HG03575 (cell line): ENCODE measurements at regions not wholly inside any gene's neighbourhood (a gene's known extent, or its start where the extent isn't known, plus 50 kb on each side); places are given as distances from the start of the nearest gene placed in this dataset.

ENCODE experiments used
- ATAC-seq: cut with Tn5 transposase; IDR thresholded peaks from one replicate; pipeline ENCODE4 v1.9.1; 2021; ENCODE audit not compliant: unreplicated experiment, insufficient number of reproducible peaks, low FRiP score; ENCODE audit errors: extremely low read depth

DNA sequence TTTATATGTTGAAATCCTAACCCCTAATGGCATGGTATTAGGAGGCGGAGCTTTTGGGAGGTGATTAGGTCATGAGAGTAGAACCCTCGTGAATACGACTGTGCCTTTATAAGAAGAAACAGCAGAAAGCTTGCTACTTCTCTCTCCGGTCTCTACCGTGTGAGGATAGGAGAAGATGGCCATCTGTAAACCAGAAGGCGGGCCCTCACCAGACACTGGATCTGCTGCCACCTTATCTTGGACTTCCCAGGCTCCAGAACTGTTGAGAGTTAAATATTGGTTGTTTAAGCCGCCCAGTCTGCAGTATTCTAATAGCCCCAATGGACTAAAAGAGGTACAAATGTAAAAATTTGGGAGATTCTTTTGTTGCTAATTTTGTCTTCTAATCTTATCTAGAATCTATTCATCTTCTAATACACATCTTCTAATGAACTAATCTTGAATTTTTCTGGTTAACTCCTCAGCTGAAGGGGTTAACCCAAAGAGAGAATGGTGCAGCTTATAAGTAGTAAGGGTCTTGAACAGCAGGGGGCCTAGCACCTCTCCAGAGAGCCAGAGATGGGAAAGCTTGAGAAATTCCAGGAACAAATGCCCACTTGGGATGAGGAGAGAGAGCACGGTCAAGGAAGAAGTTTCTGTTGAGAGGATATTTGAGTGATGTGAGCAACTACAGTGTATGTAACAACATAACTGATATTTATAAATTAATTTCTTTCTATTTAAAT, 264.0 kb upstream of the GRIP1 start:
- ATAC-seq = no peak

DNA sequence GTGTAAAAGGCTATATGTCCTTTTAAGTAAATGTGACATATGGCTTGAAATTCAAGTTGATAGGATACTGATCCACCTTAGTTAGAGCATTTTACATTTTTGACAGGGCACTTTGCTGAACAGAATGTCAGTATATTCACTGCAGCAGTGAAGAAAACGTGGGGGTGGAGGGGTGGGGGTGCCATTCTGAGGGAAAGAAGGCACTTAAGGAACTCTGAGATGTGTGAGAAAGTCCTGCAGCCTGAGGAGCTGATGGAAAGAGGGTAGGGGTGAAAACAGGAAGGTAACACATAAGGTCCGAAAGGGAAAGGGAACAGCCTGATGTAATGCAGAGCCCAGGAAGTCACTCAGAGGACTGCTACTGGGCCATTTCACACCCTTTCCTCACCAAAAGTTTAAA, 265.5 kb upstream of the GRIP1 start:
- no peak for ATAC-seq

DNA sequence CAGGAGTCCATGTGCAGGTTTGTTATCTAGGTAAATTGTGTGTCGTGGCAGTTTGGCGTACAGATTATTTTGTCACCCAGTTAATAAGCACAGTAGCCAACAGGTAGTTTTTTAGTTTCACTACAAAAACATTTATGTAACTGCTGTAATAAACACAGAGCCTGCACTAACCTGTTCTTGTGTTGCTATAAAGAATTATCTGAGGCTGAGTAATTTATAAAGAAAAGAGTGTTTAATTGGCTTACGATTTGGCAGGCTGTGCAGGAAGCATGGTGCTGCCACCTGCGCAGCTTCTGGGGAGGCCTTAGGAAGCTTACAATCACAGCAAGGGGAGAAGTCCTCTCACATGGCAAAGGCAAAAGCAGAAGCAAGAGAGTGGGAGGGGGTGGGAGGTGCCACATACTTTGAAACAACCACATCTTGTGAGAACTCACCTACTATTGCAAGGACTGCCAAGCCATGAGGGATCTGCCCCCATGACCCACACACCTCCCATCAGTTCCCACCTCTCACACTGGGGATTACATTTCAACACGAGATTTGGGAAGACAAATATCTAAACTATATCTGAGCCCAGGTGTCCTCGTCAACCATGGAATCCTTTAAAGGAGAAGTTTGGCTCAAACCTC, 266.4 kb upstream of the GRIP1 start:
- ATAC-seq = no peak

DNA sequence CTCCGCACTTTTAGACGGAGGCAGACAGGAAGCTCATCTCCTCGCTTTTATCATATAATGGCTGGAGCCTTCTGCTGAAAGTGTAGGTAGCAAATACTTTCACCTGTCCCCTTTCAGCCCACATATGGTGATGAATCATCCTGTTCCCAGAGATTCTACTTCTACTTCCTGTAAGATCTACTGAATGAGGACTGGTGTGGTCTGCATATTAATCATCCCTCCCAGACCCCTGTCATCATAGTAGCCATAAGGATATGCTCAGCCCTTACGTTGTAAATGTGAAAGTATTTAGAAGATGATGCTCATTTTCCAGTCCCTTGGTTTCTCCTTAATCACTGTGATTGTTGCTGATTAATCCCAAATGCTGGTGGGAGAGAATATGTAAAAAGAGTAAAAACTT, 268.2 kb upstream of the GRIP1 start:
- ATAC-seq = no peak

DNA sequence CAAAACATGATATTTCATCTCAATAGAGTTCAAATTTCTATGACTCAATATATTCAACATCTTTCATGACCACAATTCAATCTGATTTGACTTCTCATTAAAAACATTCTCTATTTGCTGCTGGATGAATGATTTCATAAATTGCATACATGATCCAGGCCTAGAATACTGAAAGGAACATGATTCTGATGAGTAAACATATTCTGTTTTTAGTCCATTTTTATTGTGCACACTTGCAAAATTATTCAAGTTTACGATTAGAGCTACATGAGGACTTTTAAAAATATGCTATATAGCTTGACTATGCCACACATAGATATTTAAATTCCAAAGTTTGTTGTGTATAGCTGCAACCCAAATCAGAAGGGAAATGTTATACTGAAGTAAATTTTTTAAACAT, 273.8 kb upstream of the GRIP1 start:
- ATAC-seq = no peak

DNA sequence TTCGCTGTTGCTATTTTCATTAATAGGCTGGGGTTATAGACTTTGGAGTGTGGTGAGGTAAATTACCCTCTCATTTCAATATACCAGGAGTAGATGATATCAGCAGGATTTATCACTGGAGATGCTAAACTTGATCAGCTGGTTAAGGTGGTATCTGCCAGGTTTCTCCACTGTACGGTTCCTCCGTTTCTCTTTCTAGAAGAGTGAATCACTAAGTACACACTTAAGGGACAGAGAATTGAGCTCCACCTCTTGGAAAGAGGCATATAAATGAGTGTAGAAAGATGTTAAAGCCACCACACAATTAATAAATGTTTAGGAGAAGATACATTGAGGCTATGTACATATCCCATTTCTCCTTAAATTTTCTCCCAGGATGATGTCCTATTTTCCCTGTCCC, 277.4 kb upstream of the GRIP1 start:
- no peak for ATAC-seq

DNA sequence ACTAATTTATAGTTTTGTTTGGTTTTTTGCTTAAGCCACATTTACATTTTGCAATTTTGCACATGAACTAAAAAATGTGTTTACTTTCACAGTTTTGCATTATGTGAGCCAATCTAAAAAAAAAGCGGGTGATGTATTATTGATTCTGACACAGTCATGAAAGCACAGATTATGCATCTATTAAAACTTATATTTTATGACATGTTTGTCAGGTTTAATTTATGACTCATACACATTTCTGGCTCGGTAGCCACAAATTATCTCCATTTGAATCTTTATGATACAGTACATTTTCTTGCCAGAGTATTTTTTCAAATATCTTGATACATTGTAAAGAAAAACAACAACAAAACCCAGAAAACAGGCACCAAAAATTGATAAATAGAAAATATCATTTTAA, 280.4 kb upstream of the GRIP1 start:
- no peak for ATAC-seq

DNA sequence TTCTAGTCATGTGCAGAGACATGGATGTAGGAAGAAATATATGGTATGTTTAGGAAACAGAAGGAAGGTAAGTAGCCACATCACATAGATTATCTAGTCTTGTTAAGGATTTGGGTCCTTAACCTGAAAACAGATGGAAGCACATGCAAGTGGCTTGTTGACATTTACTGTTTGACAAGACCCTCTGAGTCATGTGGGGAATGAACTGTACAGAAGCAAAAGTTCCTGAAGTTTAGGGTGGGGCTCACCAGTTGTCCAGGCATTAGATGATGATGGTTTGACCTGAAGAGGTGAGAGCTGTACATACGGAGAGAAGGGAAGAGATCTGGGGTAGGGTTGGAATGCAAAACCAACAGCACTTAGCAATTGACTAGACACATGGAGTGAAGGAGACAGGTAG, 281.1 kb upstream of the GRIP1 start:
- ATAC-seq = no peak

DNA sequence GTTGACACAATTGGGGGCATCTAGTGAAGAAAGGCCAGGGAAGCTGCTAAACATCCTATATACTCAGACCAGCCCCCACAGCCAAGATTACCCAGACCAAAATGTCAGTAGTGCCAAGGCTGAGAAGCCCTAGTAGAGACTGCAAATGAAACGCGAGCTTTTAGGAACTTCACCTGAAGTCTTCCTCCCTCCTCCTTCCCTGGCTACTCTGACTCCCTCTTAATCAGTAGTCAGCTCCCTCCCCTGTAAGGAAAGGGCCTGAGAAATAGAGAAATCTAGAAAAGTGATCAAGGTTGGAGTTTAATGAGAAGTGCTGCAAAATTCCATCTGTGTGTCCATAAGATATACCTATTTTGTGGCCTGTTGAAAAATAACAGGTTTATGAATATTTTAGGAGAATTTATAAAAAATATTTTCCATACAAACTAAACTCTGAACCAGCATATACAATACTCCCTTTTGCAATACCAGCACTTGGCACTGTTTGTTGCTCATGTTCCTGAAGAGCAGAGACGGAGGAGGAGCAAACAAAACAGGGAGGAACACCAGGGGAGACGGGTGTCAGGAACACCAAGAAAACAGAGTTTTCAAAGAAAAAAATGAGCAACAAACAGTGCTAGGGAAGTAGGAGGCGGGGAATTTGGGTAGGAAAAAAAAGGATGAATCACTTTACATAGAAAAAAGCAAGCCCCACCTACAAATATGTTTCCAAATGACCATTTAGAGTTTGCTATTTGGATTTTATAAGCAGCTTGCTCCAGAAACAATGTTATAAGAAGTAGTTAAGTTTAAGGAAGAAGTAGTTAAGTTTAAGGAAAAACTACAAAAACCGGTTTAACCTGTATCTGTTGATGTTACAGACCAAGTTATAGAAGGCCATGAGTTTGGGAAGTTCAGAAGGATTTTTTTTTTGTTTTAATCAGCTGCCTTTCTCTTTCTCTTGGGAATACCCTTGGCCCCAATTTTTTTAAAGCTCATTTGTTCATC, 282.1 kb upstream of the GRIP1 start:
- no peak for ATAC-seq

DNA sequence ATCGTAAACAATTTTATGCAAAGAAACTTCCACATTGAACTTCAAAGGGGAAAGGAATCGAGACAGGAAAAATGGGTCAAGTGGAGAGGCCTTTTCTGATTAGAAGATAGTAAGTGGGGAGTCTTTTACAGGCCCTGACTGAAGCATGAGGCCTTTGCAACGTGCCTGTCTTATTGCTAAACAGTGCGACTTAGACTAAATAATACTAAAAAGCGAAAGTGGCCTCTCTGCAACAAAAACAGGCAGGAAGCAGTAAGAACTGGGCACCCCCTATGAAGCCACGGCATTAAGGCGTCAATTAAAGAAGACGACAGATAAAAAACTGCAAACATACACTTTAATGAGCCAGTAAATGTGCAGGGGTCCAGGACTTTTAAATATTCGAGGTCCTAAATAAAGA, 283.4 kb upstream of the GRIP1 start:
- no peak for ATAC-seq

DNA sequence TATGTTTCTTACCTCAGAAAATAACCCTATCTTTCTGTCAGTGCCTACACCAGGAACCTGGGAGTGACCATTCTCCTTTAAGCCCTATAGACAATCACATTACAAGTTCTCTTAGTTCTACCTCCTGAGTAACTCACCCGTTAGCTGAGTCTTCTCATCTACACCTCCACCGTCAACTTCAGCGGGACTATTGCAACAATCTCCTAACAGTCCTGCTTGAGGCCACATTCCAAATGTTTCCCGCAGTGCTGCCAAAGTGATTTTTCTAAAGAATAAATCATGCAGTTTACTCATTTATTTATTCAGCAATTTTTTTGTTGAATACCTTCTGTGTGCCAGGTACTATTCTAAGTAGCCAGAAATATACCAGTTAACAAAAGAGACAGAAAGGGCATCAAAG, 285.0 kb upstream of the GRIP1 start:
- ATAC-seq = no peak

DNA sequence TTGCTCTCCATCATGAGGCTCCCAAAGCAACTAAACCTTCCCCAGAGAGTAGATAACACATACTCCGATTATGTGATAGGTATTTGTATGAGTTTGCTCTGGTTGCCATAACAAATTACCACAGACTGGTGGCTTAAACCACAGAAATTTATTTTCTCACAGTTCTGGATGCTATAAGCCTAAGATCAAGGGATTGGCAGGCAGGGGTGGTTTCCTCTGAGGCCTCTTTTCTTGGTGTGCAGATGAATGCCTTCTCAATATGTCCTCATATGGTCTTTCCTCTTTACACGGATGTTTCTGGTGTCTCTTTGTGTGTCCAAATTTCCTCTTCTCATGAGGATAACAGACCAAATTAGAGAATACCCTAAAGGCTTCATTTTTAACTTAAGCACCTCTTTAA, 285.8 kb upstream of the GRIP1 start:
- ATAC-seq = no peak

DNA sequence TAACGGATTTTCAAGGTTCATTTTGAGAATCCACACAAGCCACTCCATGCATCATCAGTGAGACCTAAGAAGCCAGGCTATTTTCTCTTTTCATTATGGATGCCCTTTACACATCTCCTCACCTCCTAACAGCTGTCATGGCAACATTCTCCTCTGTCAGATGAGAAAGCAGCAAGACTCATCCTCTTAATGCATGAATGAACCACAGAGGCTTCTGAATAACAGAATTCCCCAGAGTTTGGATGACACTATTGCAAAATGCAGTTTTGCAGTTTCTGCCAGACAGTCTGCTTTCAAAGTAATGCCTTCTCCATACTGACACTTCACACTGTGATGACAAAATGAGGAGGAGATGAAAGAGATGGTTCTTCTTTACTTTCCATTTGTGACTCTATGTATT, 286.7 kb upstream of the GRIP1 start:
- ATAC-seq = no peak

DNA sequence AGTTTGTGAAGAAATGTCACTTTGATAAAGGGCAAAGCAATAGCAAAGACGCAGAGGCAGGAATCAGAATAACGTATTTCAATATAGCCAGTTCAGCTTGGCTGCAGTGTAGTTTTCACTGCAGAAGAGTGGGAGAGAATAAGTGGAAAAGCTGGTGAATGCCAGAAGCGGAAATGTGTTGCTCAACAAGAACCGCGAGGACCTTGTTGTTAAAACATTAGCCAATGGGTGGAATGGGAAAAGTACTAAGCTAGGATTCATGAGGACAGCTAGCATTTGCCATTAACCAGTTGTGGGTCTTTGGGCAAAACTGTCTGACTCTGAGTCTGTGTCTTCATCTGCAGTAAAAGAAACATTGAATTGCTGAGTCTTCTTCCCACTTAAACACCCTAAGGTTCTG, 292.9 kb upstream of the GRIP1 start:
- ATAC-seq = no peak

DNA sequence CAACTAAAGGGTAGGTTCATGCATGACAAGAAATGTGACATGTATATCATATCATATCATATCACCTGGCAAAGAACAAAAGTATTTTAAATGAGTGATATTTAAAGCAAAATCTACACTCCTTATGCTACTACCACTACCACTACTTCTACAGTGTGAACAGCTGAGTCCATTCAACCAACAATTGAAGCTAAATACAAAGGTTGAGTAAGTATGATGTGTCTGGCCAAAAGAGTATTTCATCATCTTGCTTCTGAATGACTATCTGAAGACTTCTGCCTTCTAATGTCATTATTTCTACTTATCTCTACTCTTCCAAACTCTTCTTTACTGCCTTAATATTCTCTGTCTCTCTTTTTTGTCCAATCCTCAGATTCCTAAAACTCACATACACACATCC, 292.6 kb upstream of the CAND1 start:
- ATAC-seq = no peak

DNA sequence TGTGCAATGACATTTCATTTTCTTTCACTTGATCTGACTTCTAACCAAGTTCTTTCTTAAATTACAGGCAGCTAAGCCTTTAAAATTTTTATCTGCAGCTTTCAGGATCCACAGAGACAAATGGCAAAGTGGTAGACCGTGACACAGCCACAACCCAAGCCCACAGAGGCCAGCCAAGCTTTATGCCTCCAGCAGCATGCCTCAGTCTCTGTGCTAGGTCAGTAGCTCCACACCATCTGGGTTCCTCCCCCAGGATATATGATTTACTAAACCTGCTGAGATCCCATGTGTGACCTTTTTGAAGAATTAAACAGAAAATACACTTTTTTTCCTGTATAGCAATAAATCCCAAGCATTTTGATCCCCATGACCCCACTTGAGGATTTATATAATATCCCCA, 290.4 kb upstream of the CAND1 start:
- ATAC-seq = no peak

DNA sequence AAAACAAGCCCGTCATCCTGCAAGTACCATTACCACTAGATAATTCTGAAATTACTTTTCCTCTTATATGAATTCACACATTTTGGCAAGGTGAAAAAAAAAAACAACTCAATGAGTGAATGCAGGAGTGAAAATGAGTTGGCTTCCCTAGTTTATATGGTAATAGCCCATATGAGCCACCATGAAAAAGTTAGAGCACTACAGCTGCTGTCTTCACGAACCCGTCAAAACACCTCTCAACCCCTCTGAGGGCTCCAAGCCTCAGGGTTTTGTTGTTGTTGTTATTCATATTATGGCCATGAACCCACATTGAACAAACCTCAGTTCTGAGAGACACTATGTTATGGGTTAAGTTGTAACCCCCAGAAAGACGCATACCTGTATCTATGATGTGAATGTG, 289.9 kb upstream of the CAND1 start:
- no peak for ATAC-seq

DNA sequence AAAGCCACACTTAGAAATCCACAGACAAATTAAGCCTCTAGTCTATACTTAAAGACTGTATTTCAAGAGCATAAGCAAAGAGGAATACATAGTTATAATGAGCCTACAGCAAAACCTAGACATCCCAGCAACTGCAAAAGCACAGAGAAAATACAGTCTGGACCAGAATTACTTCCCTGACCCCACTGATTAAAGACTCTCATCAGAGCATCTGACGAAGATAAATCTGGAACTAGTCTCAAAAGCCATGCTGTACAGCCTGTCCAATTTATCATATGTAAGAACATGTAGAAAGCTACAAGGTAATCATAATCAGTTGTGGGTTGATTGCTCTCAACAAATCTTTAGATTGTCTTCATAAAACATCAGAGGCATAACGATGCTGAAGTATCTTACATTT, 285.1 kb upstream of the CAND1 start:
- ATAC-seq = no peak

DNA sequence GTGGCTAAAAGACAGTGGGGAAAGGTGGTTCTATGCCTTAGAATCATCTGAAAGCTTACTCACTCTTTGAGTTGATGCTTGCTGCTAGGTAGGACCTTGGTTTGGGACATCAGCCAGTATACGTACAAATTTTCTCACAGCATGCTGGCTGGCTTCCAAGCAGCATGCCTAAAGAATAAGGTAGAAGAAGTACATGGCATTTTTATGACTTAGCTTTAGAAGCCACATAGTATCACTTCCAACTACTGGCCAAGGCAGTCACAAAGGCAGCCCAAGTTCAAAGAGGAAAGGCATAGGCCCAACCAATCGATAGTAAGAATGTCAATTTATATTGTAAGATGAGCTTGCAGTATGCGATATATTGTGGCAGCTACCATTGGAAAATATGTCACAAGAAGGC, 284.2 kb upstream of the CAND1 start:
- ATAC-seq = no peak

DNA sequence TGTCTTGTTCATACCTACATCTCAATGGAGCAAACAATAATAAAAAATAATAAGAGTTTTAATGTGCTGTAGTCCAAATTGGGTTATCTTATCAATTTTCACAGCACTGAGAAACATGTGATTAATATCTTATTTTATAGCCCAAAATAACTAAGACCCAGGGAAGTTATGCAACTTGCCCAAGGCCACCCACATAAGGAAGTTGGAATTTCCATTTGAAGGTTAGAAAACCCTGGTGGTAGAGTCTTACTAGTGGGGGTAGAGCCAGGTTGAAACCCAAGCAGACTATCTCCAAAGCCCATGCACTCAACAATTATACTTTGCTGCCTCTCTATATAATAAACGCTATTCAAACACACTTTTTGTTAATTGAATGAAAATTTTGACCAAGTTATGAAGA, 270.0 kb upstream of the CAND1 start:
- ATAC-seq = no peak
